ENCODE measurements at regions not wholly inside any gene's neighbourhood (a gene's known extent, or its start where the extent isn't known, plus 50 kb on each side); places are given as distances from the start of the nearest gene placed in this dataset.

DNA sequence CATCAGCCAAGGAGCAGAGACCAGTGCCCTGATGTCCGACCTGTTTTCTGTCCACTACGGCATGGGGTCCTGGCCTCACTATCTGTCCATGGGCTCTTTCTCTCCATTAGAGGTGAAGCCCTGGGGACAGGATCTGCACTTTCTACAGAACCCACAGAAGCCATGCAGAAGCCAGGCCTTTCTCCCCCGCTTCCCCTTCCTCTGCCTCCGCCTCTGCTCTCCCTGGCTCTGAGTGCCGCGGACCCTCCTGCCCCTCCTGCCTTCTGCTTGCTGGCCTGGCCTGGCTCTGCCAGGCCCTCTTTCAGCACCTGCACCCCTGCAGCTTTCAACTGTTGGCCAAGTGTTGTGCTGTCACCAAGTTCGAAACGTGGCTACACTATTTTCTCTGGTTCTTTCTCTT is 439.8 kb upstream of the ZMIZ1 start:
- TF ChIP-seq YY1 (IDR thresholded peaks at IDR 0.05; ENCODE audit: insufficient read depth, insufficient read length) (no peak), SUZ12 (IDR thresholded peaks at IDR 0.05; ENCODE audit: extremely low read depth, insufficient read depth, insufficient read length) (no peak)
